Glutamatergic neuron (in vitro differentiated cells): ENCODE measurements at regions not wholly inside any gene's neighbourhood (a gene's known extent, or its start where the extent isn't known, plus 50 kb on each side); places are given as distances from the start of the nearest gene placed in this dataset.

Experiments
- DNase-seq: peaks from one replicate; pipeline ENCODE4 v3.0.0; 2022
- H3K27ac Mint-ChIP-seq: one replicate; pipeline ENCODE4 v1.8.0; 2020; ENCODE audit warnings: mild to moderate bottlenecking, mixed read lengths, inconsistent platforms; ENCODE audit not compliant: unreplicated experiment
- H3K27me3 Mint-ChIP-seq: one replicate; pipeline ENCODE4 v1.8.0; 2020; ENCODE audit warnings: mild to moderate bottlenecking, moderate library complexity, mixed read lengths, inconsistent platforms; ENCODE audit not compliant: unreplicated experiment
- H3K36me3 Mint-ChIP-seq: one replicate; pipeline ENCODE4 v1.8.0; 2020; ENCODE audit warnings: mild to moderate bottlenecking, mixed read lengths, inconsistent platforms; ENCODE audit not compliant: unreplicated experiment
- H3K4me1 Mint-ChIP-seq: one replicate; pipeline ENCODE4 v1.8.0; 2020; ENCODE audit warnings: mild to moderate bottlenecking, low read depth, mixed read lengths, inconsistent platforms; ENCODE audit not compliant: unreplicated experiment
- H3K4me3 Mint-ChIP-seq: one replicate; pipeline ENCODE4 v1.8.0; 2020; ENCODE audit warnings: mild to moderate bottlenecking, mixed read lengths, inconsistent platforms; ENCODE audit not compliant: unreplicated experiment
- H3K9me3 Mint-ChIP-seq: one replicate; pipeline ENCODE4 v1.8.0; 2020; ENCODE audit warnings: mild to moderate bottlenecking, moderate library complexity, mixed read lengths, inconsistent platforms; ENCODE audit not compliant: unreplicated experiment
- CTCF ChIP-seq: fragments of 200-600 bp; sonication (generic); IDR thresholded peaks from one replicate; pipeline ENCODE4 v1.5.0; 2021; ENCODE audit not compliant: partially characterized antibody, unreplicated experiment

GRCh38 chr11:91691872-91692271, 532.7 kb upstream of the FAT3 start:
- Mint-ChIP-seq H3K9me3 (no peaks in the 10 kb centered on the region), H3K27me3 (peaks cover 1% of the 10 kb centered on the region), H3K4me3 (no peak overlapping the region), H3K36me3 (no peaks in the 10 kb centered on the region), H3K27ac (no peak overlapping the region), H3K4me1 (peaks cover 2% of the 10 kb centered on the region)
- no peak for DNase-seq
- no peak for TF ChIP-seq CTCF

- Mint-ChIP-seq H3K4me3 (no peak overlapping the region), H3K27me3 (peaks cover 1% of the 10 kb centered on the region), H3K4me1 (no peaks in the 10 kb centered on the region), H3K9me3 (no peaks in the 10 kb centered on the region), H3K27ac (no peak overlapping the region), H3K36me3 (no peaks in the 10 kb centered on the region)
- TF ChIP-seq CTCF: no peak
- no peak for DNase-seq
These were observed 535.9 kb upstream of the FAT3 start for GRCh38 chr11:91688672-91689071.

GRCh38 chr11:91686700-91687099, 537.9 kb upstream of the FAT3 start:
- no peak for TF ChIP-seq CTCF
- no peak overlapping the region for H3K4me3 Mint-ChIP-seq
- DNase-seq: no peak
- H3K4me1 Mint-ChIP-seq: no peaks in the 10 kb centered on the region
- no peaks in the 10 kb centered on the region for H3K9me3 Mint-ChIP-seq
- H3K27ac Mint-ChIP-seq: no peak overlapping the region
- H3K36me3 Mint-ChIP-seq: no peaks in the 10 kb centered on the region
- peaks cover 1% of the 10 kb centered on the region for H3K27me3 Mint-ChIP-seq

GRCh38 chr11:91686281-91686680, 538.3 kb upstream of the FAT3 start:
- no peaks in the 10 kb centered on the region for H3K4me1 Mint-ChIP-seq
- no peak overlapping the region for H3K4me3 Mint-ChIP-seq
- no peak for TF ChIP-seq CTCF
- peaks cover 1% of the 10 kb centered on the region for H3K27me3 Mint-ChIP-seq
- DNase-seq: no peak
- no peaks in the 10 kb centered on the region for H3K9me3 Mint-ChIP-seq
- H3K27ac Mint-ChIP-seq: no peak overlapping the region
- no peaks in the 10 kb centered on the region for H3K36me3 Mint-ChIP-seq

GRCh38 chr11:91673705-91674104, 550.9 kb upstream of the FAT3 start:
- Mint-ChIP-seq H3K36me3 (no peaks in the 10 kb centered on the region), H3K27ac (no peak overlapping the region), H3K4me1 (no peaks in the 10 kb centered on the region), H3K4me3 (no peak overlapping the region), H3K27me3 (no peaks in the 10 kb centered on the region), H3K9me3 (no peaks in the 10 kb centered on the region)
- no peak for DNase-seq
- TF ChIP-seq CTCF: no peak
